ENCODE measurements at regions not wholly inside any gene's neighbourhood (a gene's known extent, or its start where the extent isn't known, plus 50 kb on each side); places are given as distances from the start of the nearest gene placed in this dataset.

GRCh38 chr15:56835718-56836171 is 82.7 kb upstream of the TCF12 start:
- TF ChIP-seq EZH2phosphoT487 (IDR thresholded peaks at IDR 0.05; ENCODE audit: low read depth, severe bottlenecking, unreplicated experiment) (no peak), CTCF (IDR thresholded peaks at IDR 0.05; ENCODE audit: poor library complexity) (no peak)

Data from hepatocyte (in vitro differentiated cells).